ENCODE measurements at regions not wholly inside any gene's neighbourhood (a gene's known extent, or its start where the extent isn't known, plus 50 kb on each side); places are given as distances from the start of the nearest gene placed in this dataset.
"Not testable (repeated sequence)": the region's sequence is repeated elsewhere in the genome, so short reads cannot be mapped to it uniquely, and the experiment has no call there.

- DNase-seq (ENCODE audit: low read depth in 2 of 2): no peak
Measured at GRCh38 chr18:47411159-47411558, 159.7 kb upstream of the SKOR2 start.

- no peak for DNase-seq (ENCODE audit: low read depth in 2 of 2)
Measured at GRCh38 chr18:47410139-47410538, 158.7 kb upstream of the SKOR2 start.

GRCh38 chr18:47409519-47409918 is 158.1 kb upstream of the SKOR2 start:
- no peak for DNase-seq (ENCODE audit: low read depth in 2 of 2)

GRCh38 chr18:47407736-47408135 is 156.3 kb upstream of the SKOR2 start:
- no peak for DNase-seq (ENCODE audit: low read depth in 2 of 2)

GRCh38 chr18:47404845-47405244 is 153.4 kb upstream of the SKOR2 start:
- DNase-seq (ENCODE audit: low read depth in 2 of 2): no peak

- no peak for DNase-seq (ENCODE audit: low read depth in 2 of 2)
Measured at GRCh38 chr18:47403949-47404348, 152.5 kb upstream of the SKOR2 start.

GRCh38 chr18:47403317-47403716 is 151.9 kb upstream of the SKOR2 start:
- no peak for DNase-seq (ENCODE audit: low read depth in 2 of 2)

GRCh38 chr18:47399475-47399874 is 148.0 kb upstream of the SKOR2 start:
- DNase-seq (ENCODE audit: low read depth in 2 of 2): no peak

- no peak for DNase-seq (ENCODE audit: low read depth in 2 of 2)
Measured at GRCh38 chr18:47397671-47398319, 146.3 kb upstream of the SKOR2 start.

GRCh38 chr18:47391665-47392064 is 140.2 kb upstream of the SKOR2 start:
- DNase-seq (ENCODE audit: low read depth in 2 of 2): no peak

GRCh38 chr18:47390410-47391024 is 139.1 kb upstream of the SKOR2 start:
- DNase-seq (ENCODE audit: low read depth in 2 of 2): no peak

GRCh38 chr18:47389210-47389609 is 137.8 kb upstream of the SKOR2 start:
- DNase-seq (ENCODE audit: low read depth in 2 of 2): no peak

GRCh38 chr18:47387864-47388263 is 136.4 kb upstream of the SKOR2 start:
- no peak for DNase-seq (ENCODE audit: low read depth in 2 of 2)

- DNase-seq (ENCODE audit: low read depth in 2 of 2): no peak
Measured at GRCh38 chr18:47383729-47384128, 132.3 kb upstream of the SKOR2 start.

- DNase-seq (ENCODE audit: low read depth in 2 of 2): no peak
Measured at GRCh38 chr18:47381975-47382570, 130.6 kb upstream of the SKOR2 start.

- no peak for DNase-seq (ENCODE audit: low read depth in 2 of 2)
Measured at GRCh38 chr18:47380153-47380552, 128.7 kb upstream of the SKOR2 start.

GRCh38 chr18:47373465-47373864 is 122.0 kb upstream of the SKOR2 start:
- DNase-seq (ENCODE audit: low read depth in 2 of 2): no peak

- DNase-seq (ENCODE audit: low read depth in 2 of 2): no peak
Measured at GRCh38 chr18:47370052-47370451, 118.6 kb upstream of the SKOR2 start.

- DNase-seq (ENCODE audit: low read depth in 2 of 2): not testable (repeated sequence)
Measured at GRCh38 chr18:47354061-47354460, 102.6 kb upstream of the SKOR2 start.

- no peak for DNase-seq (ENCODE audit: low read depth in 2 of 2)
Measured at GRCh38 chr18:47346016-47346415, 94.6 kb upstream of the SKOR2 start.

- DNase-seq (ENCODE audit: low read depth in 2 of 2): no peak
Measured at GRCh38 chr18:47345291-47345690, 93.8 kb upstream of the SKOR2 start.

- DNase-seq (ENCODE audit: low read depth in 2 of 2): no peak
Measured at GRCh38 chr18:47343291-47343690, 91.8 kb upstream of the SKOR2 start.

- no peak for DNase-seq (ENCODE audit: low read depth in 2 of 2)
Measured at GRCh38 chr18:47342566-47342965, 91.1 kb upstream of the SKOR2 start.

Measured in stimulated activated CD8-positive, alpha-beta memory T cell treated with anti-CD3 and anti-CD28 coated beads, Interleukin-7, amount 100 ng/mL, for 1 hour (primary cell).